ENCODE measurements at regions not wholly inside any gene's neighbourhood (a gene's known extent, or its start where the extent isn't known, plus 50 kb on each side); places are given as distances from the start of the nearest gene placed in this dataset.

DNA sequence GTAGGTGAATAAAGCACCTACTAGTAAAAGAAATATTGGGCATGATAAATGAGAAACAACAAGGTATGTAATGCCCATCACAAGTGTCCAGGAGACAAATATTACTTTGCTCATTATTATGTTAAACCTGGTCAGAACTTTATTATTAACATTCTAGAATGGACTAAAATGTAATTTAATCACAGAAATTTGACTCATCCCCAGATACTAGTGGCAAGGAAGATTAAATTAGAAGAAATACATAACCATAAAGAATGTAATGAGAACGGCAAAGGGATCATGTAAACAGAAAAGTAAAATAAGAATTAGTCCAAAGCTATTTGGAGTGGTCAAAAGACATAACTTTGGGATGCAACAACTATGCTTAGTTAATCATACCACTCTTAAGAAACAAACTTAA, 71.2 kb upstream of the STAC start:
- Histone ChIP-seq H3K27me3 (replicated peaks; ENCODE audit: insufficient read depth, low read depth, low read length, poor library complexity) (no peaks in the 10 kb centered on the region), H3K4me1 (ENCODE audit: insufficient read depth, low read length, poor library complexity, severe bottlenecking) (no peaks in the 10 kb centered on the region), H3K4me3 (ENCODE audit: low read depth, low read length, poor library complexity, severe bottlenecking) (no peak overlapping the region), H3K9me3 (ENCODE audit: low read depth, low read length, poor library complexity, severe bottlenecking) (no peaks in the 10 kb centered on the region), H3K36me3 (ENCODE audit: insufficient read depth, low read length, poor library complexity, severe bottlenecking) (no peaks in the 10 kb centered on the region), H3K27ac (ENCODE audit: low read depth, low read length, poor library complexity, severe bottlenecking) (no peak overlapping the region)
- no TSS peak for BruUV-seq (replicated peaks)
- TF ChIP-seq, protein P1, sequence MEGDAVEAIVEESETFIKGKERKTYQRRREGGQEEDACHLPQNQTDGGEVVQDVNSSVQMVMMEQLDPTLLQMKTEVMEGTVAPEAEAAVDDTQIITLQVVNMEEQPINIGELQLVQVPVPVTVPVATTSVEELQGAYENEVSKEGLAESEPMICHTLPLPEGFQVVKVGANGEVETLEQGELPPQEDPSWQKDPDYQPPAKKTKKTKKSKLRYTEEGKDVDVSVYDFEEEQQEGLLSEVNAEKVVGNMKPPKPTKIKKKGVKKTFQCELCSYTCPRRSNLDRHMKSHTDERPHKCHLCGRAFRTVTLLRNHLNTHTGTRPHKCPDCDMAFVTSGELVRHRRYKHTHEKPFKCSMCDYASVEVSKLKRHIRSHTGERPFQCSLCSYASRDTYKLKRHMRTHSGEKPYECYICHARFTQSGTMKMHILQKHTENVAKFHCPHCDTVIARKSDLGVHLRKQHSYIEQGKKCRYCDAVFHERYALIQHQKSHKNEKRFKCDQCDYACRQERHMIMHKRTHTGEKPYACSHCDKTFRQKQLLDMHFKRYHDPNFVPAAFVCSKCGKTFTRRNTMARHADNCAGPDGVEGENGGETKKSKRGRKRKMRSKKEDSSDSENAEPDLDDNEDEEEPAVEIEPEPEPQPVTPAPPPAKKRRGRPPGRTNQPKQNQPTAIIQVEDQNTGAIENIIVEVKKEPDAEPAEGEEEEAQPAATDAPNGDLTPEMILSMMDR (conservative IDR thresholded peaks at IDR 0.05; ENCODE audit: low read depth, low read length), result no peak
- no peak for TF ChIP-seq EZH2 (IDR thresholded peaks at IDR 0.05; ENCODE audit: borderline replicate concordance, low read depth, low read length, poor library complexity, severe bottlenecking)
- ChIA-PET CTCF (no interaction called here), POLR2A (ENCODE audit: low non-redundant PET) (no interaction called here)
- no peak for DNase-seq (ENCODE audit: low spot score)
- intact Hi-C loops (cut with micrococcal nuclease; ENCODE audit: unreplicated experiment), result no loop called here

DNA sequence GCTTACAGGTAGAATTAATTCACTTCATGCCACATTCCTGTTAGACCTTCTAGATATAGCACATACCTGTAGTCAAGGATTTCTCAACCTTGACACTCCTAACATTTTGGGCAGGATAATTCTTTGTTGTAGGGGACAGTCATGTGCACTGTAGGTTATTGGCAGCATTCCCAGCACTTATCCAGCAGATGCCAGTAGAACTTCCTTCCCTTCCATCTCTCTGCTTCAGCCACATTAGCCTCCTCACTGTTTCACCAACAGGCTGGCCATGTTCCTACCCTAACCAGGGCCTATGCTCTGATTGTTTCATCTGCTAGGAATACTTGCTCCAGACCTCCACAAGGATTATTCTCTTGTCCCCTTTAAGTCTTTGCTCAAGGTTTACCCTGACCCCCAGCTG, 68.0 kb upstream of the STAC start:
- no peak for TF ChIP-seq EZH2 (IDR thresholded peaks at IDR 0.05; ENCODE audit: borderline replicate concordance, low read depth, low read length, poor library complexity, severe bottlenecking)
- TF ChIP-seq, protein P1 (conservative IDR thresholded peaks at IDR 0.05; ENCODE audit: low read depth, low read length), result no peak
- ChIA-PET CTCF (no interaction called here), POLR2A (ENCODE audit: low non-redundant PET) (no interaction called here)
- Histone ChIP-seq H3K4me1 (ENCODE audit: insufficient read depth, low read length, poor library complexity, severe bottlenecking) (no peaks in the 10 kb centered on the region), H3K27ac (ENCODE audit: low read depth, low read length, poor library complexity, severe bottlenecking) (no peak overlapping the region), H3K4me3 (ENCODE audit: low read depth, low read length, poor library complexity, severe bottlenecking) (no peak overlapping the region), H3K27me3 (replicated peaks; ENCODE audit: insufficient read depth, low read depth, low read length, poor library complexity) (no peaks in the 10 kb centered on the region), H3K36me3 (ENCODE audit: insufficient read depth, low read length, poor library complexity, severe bottlenecking) (no peaks in the 10 kb centered on the region), H3K9me3 (ENCODE audit: low read depth, low read length, poor library complexity, severe bottlenecking) (no peaks in the 10 kb centered on the region)
- intact Hi-C loops (cut with micrococcal nuclease; ENCODE audit: unreplicated experiment), result no loop called here
- DNase-seq (ENCODE audit: low spot score), result no peak
- BruUV-seq (replicated peaks), result no TSS peak

DNA sequence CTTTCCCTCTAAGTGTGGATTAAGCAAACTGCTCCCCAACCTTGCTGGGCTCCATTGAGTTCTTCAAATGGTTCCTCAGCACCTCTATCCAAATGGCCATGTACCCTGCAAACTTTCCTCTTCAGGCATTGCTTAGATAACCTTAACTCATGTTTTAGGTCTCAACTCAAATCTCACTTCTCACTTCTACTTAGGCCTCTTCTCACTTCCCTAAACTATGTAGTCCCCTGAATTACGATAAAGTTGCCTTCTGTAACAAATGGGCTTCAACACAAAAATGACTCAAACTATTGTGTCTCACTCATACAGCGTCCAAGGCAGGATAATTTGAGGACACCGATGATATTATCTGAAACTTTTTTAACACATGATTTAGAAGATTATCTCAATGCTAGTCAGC, 62.4 kb upstream of the STAC start:
- no peaks in the 10 kb centered on the region for H3K27me3 ChIP-seq (replicated peaks; ENCODE audit: insufficient read depth, low read depth, low read length, poor library complexity)
- ChIA-PET POLR2A (ENCODE audit: low non-redundant PET) (no interaction called here), CTCF (no interaction called here)
- no peak overlapping the region for H3K4me3 ChIP-seq (ENCODE audit: low read depth, low read length, poor library complexity, severe bottlenecking)
- H3K9me3 ChIP-seq (ENCODE audit: low read depth, low read length, poor library complexity, severe bottlenecking), result no peaks in the 10 kb centered on the region
- H3K36me3 ChIP-seq (ENCODE audit: insufficient read depth, low read length, poor library complexity, severe bottlenecking), result no peaks in the 10 kb centered on the region
- DNase-seq (ENCODE audit: low spot score), result no peak
- no peak for TF ChIP-seq EZH2 (IDR thresholded peaks at IDR 0.05; ENCODE audit: borderline replicate concordance, low read depth, low read length, poor library complexity, severe bottlenecking)
- TF ChIP-seq, protein P1 (conservative IDR thresholded peaks at IDR 0.05; ENCODE audit: low read depth, low read length), result no peak
- intact Hi-C loops (cut with micrococcal nuclease; ENCODE audit: unreplicated experiment), result no loop called here
- no TSS peak for BruUV-seq (replicated peaks)
- H3K4me1 ChIP-seq (ENCODE audit: insufficient read depth, low read length, poor library complexity, severe bottlenecking), result no peaks in the 10 kb centered on the region
- no peak overlapping the region for H3K27ac ChIP-seq (ENCODE audit: low read depth, low read length, poor library complexity, severe bottlenecking)
